ENCODE measurements at regions not wholly inside any gene's neighbourhood (a gene's known extent, or its start where the extent isn't known, plus 50 kb on each side); places are given as distances from the start of the nearest gene placed in this dataset.

DNA sequence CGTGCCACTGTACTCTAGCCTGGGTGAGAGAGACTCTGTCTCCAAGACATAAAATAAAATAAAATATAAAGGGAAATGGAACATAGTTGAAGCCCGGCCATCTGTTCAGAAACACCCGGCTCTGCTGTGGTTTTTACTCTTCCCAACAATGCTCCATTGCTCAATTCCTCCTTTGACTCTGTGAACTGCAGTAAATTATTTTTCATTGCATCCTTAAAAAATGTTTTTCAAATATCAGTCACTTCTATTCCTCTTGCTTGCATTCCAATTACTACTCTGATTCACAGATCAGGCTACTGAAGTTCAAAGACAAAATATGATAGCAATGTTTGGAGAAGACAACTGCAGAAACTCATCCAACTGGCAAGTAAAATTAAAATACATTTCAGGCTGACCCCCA is 983.0 kb downstream of the SORCS1 start:
- DNase-seq (no peak), ATAC-seq (no peak)
- TF ChIP-seq, protein P1, sequence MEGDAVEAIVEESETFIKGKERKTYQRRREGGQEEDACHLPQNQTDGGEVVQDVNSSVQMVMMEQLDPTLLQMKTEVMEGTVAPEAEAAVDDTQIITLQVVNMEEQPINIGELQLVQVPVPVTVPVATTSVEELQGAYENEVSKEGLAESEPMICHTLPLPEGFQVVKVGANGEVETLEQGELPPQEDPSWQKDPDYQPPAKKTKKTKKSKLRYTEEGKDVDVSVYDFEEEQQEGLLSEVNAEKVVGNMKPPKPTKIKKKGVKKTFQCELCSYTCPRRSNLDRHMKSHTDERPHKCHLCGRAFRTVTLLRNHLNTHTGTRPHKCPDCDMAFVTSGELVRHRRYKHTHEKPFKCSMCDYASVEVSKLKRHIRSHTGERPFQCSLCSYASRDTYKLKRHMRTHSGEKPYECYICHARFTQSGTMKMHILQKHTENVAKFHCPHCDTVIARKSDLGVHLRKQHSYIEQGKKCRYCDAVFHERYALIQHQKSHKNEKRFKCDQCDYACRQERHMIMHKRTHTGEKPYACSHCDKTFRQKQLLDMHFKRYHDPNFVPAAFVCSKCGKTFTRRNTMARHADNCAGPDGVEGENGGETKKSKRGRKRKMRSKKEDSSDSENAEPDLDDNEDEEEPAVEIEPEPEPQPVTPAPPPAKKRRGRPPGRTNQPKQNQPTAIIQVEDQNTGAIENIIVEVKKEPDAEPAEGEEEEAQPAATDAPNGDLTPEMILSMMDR (IDR thresholded peaks at IDR 0.05) = no peak
- H3K27ac ChIP-seq = no peak overlapping the region
- intact Hi-C loops (cut with DNase I) = no loop called here
- no peak overlapping the region for H3K4me3 ChIP-seq
- no peaks in the 10 kb centered on the region for H3K9me3 ChIP-seq
- no peaks in the 10 kb centered on the region for H3K27me3 ChIP-seq (ENCODE audit: insufficient read depth in 3 of 3, low read length in 2 of 3)
- WGBS, 3 donors = 55 to 62% (median 56%) methylated on average over 3 of the region's 3 CpGs
- no peaks in the 10 kb centered on the region for H3K36me3 ChIP-seq (ENCODE audit: insufficient read depth in 1 of 2, low read depth in 1 of 2)
- H3K4me1 ChIP-seq = no peaks in the 10 kb centered on the region

DNA sequence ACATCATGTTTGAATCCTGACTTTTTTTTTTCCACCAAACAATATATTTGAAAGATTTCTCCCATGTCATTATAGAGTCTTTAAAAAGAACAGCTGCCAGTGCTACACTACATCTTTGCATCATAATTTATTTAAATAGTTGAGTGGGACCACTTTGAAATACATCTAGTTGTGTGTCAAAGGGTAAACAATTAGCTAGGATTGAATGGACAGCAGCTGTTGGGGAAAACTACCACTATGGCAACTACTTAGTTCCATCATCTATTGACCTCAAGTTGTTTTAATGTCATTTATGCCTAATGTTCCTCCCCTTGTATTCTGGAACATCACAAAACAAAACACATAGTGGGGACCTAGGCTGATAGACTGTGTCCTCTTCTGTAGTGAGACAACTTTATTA is 985.1 kb downstream of the SORCS1 start:
- intact Hi-C loops (cut with DNase I) = no loop called here
- TF ChIP-seq, protein P1 (IDR thresholded peaks at IDR 0.05) = no peak
- H3K27ac ChIP-seq = no peak overlapping the region
- H3K4me1 ChIP-seq = no peaks in the 10 kb centered on the region
- no peaks in the 10 kb centered on the region for H3K36me3 ChIP-seq (ENCODE audit: insufficient read depth in 1 of 2, low read depth in 1 of 2)
- no peaks in the 10 kb centered on the region for H3K27me3 ChIP-seq (ENCODE audit: insufficient read depth in 3 of 3, low read length in 2 of 3)
- no peaks in the 10 kb centered on the region for H3K9me3 ChIP-seq
- no peak overlapping the region for H3K4me3 ChIP-seq
- ATAC-seq (no peak), DNase-seq (no peak)

DNA sequence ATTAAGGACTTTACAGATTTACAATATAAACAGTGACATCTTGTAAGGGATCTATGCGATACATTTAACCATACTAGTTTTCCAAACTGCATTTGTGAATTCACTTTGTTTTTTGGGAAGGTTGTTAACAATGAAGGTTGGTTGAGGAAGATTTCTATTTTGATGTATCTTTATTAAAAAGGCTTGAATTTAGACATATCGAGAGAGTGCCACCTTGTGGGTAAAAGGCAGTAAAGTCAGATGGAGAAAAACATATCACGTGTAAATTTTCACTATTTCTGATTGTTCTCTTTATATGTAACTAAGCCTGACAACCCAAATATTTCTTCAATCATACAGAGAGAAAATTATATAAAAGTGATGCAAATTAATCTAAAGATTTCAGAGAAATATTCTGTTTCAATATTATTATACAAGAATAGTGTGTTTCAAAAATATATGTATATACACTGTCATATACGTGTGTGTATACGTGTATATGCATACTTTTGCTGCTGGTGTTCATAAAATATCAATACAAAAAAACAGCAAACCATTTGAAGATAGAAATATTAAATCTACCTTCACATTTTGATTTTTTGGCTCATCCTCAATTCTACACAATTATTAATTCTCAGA is 988.6 kb downstream of the SORCS1 start:
- Histone ChIP-seq H3K4me1 (no peaks in the 10 kb centered on the region), H3K4me3 (no peak overlapping the region), H3K27me3 (ENCODE audit: insufficient read depth in 3 of 3, low read length in 2 of 3) (no peaks in the 10 kb centered on the region), H3K36me3 (ENCODE audit: insufficient read depth in 1 of 2, low read depth in 1 of 2) (no peaks in the 10 kb centered on the region), H3K9me3 (no peaks in the 10 kb centered on the region), H3K27ac (no peak overlapping the region)
- intact Hi-C loops (cut with DNase I) = no loop called here
- WGBS, 3 donors = 55 to 57% (median 56%) methylated on average over 5 of the region's 5 CpGs
- no peak for DNase-seq
- ATAC-seq = no peak
- TF ChIP-seq, protein P1 (IDR thresholded peaks at IDR 0.05) = peak; percentile 11

DNA sequence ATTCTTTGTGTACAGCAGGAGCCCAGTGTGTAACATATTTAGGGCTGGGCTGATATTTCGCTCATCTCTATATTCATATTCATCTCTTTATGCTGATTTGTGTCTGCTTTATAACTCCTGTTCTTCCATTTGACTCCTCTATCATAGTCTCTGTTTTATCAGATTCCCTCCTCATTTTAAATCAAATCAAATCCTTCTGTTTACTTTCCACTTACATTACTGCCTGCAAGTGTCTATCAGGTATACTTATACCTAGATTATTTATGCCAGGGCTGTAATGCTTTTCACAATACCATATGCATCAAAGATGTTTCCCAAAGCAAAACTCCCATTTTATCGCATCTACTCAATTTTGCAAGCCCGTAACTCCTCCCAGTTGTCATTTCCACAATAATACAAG is 990.7 kb downstream of the SORCS1 start:
- Histone ChIP-seq H3K36me3 (ENCODE audit: insufficient read depth in 1 of 2, low read depth in 1 of 2) (no peaks in the 10 kb centered on the region), H3K27ac (no peak overlapping the region), H3K4me3 (no peak overlapping the region), H3K9me3 (no peaks in the 10 kb centered on the region), H3K4me1 (no peaks in the 10 kb centered on the region), H3K27me3 (ENCODE audit: insufficient read depth in 3 of 3, low read length in 2 of 3) (no peaks in the 10 kb centered on the region)
- WGBS, 3 donors = 86 to 92% (median 91%) methylated on average over 3 of the region's 3 CpGs
- TF ChIP-seq, protein P1 (IDR thresholded peaks at IDR 0.05) = no peak
- intact Hi-C loops (cut with DNase I) = no loop called here
- DNase-seq (no peak), ATAC-seq (no peak)

DNA sequence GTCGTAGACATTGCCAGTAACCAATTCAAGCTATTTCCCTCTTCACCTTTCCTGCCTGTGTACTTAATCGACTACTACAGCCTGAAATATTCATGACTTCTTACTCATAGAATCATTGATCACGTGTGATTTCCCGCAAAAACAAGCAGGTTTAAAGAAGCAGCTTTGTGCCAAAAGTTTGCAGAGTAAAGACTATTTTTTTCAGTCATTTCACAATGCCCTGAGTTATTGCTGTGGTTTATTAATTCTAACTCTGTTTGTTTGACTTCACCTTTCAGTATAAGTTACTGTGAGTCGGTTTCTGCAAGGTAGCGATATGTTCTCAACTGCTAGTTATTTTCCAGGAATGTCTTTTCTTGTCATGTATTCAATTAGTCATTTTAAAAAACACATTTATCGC is 995.3 kb downstream of the SORCS1 start:
- TF ChIP-seq, protein P1 (IDR thresholded peaks at IDR 0.05) = no peak
- Histone ChIP-seq H3K36me3 (ENCODE audit: insufficient read depth in 1 of 2, low read depth in 1 of 2) (no peaks in the 10 kb centered on the region), H3K4me3 (no peak overlapping the region), H3K9me3 (no peaks in the 10 kb centered on the region), H3K27me3 (ENCODE audit: insufficient read depth in 3 of 3, low read length in 2 of 3) (no peaks in the 10 kb centered on the region), H3K4me1 (no peaks in the 10 kb centered on the region), H3K27ac (no peak overlapping the region)
- intact Hi-C loops (cut with DNase I) = no loop called here
- ATAC-seq = no peak
- DNase-seq = no peak
- 67 to 78% (median 69%) methylated on average over 7 of the region's 7 CpGs for WGBS, 3 donors

Data from psoas muscle (tissue), 7 donors.